Calu3 (cell line): ENCODE measurements at regions not wholly inside any gene's neighbourhood (a gene's known extent, or its start where the extent isn't known, plus 50 kb on each side); places are given as distances from the start of the nearest gene placed in this dataset.
"Not testable (repeated sequence)": the region's sequence is repeated elsewhere in the genome, so short reads cannot be mapped to it uniquely, and the experiment has no call there.

Experiments
- BruUV-seq: library from RNA; stranded (reverse); fragments of 400-500 nt; replicated peaks from 2 replicates; lab custom pipeline; 2021; lab: Mats Ljungman, UMichigan
- CTCF ChIA-PET: fragments of 300-600 bp; sonication (Branson Sonifier 250); formaldehyde crosslinking; loops from one replicate; lab custom pipeline; 2022; ENCODE audit warnings: antibody characterized with exemption; lab: Charles Lee
- DNase-seq: peaks from one replicate; pipeline ENCODE4 v3.0.0; 2022
- H3K27ac Mint-ChIP-seq: one replicate; pipeline ENCODE4 v1.8.0; 2022; ENCODE audit warnings: mixed read lengths; ENCODE audit not compliant: unreplicated experiment
- H3K27me3 Mint-ChIP-seq: one replicate; pipeline ENCODE4 v1.8.0; 2022; ENCODE audit warnings: mixed read lengths; ENCODE audit not compliant: unreplicated experiment
- H3K36me3 Mint-ChIP-seq: one replicate; pipeline ENCODE4 v1.8.0; 2022; ENCODE audit warnings: mild to moderate bottlenecking, moderate library complexity, mixed read lengths; ENCODE audit not compliant: insufficient read depth, unreplicated experiment
- H3K4me1 Mint-ChIP-seq: one replicate; pipeline ENCODE4 v1.8.0; 2022; ENCODE audit warnings: mild to moderate bottlenecking, low read depth, mixed read lengths; ENCODE audit not compliant: unreplicated experiment
- H3K4me3 Mint-ChIP-seq: one replicate; pipeline ENCODE4 v1.8.0; 2022; ENCODE audit warnings: mild to moderate bottlenecking, low read depth, moderate library complexity, mixed read lengths; ENCODE audit not compliant: unreplicated experiment
- H3K9me3 Mint-ChIP-seq: one replicate; pipeline ENCODE4 v1.8.0; 2022; ENCODE audit warnings: low read depth, mixed read lengths; ENCODE audit not compliant: unreplicated experiment
- CTCF ChIP-seq: fragments of 200-600 bp; IDR thresholded peaks from one replicate; pipeline ENCODE4 v1.8.0; 2022; ENCODE audit warnings: antibody characterized with exemption; ENCODE audit not compliant: unreplicated experiment
- intact Hi-C: fragments of 100-400 bp; cut with micrococcal nuclease; formaldehyde crosslinking; loops from one replicate; pipeline ENCODE4 v1.10.0; 2022; ENCODE audit not compliant: unreplicated experiment

- Mint-ChIP-seq H3K9me3 (peaks cover 9% of the 10 kb centered on the region), H3K4me1 (no peaks in the 10 kb centered on the region), H3K27ac (no peak overlapping the region), H3K4me3 (no peak overlapping the region), H3K36me3 (no peaks in the 10 kb centered on the region), H3K27me3 (no peaks in the 10 kb centered on the region)
- intact Hi-C loops, result no loop called here
- no TSS peak for BruUV-seq
- no peak for TF ChIP-seq CTCF
- CTCF ChIA-PET, result no interaction called here
- no peak for DNase-seq
Measured at GRCh38 chr2:62631160-62632085, 74.1 kb upstream of the EHBP1 start.

GRCh38 chr2:62630206-62630605 is 75.3 kb upstream of the EHBP1 start:
- intact Hi-C loops, H3K9me3 Mint-ChIP-seq, BruUV-seq, H3K36me3 Mint-ChIP-seq, H3K4me3 Mint-ChIP-seq, DNase-seq, H3K27me3 Mint-ChIP-seq, H3K4me1 Mint-ChIP-seq, CTCF ChIA-PET, H3K27ac Mint-ChIP-seq: not testable (repeated sequence)

- H3K36me3 Mint-ChIP-seq, intact Hi-C loops, H3K27ac Mint-ChIP-seq, H3K9me3 Mint-ChIP-seq, H3K4me1 Mint-ChIP-seq, H3K27me3 Mint-ChIP-seq, DNase-seq, BruUV-seq, H3K4me3 Mint-ChIP-seq, CTCF ChIA-PET: not testable (repeated sequence)
Measured at GRCh38 chr2:62629310-62629709, 76.2 kb upstream of the EHBP1 start.

GRCh38 chr2:62627667-62628066 is 77.8 kb upstream of the EHBP1 start:
- Mint-ChIP-seq H3K4me3 (no peak overlapping the region), H3K27ac (no peak overlapping the region), H3K9me3 (no peaks in the 10 kb centered on the region), H3K27me3 (no peaks in the 10 kb centered on the region), H3K4me1 (no peaks in the 10 kb centered on the region), H3K36me3 (no peaks in the 10 kb centered on the region)
- BruUV-seq, result no TSS peak
- DNase-seq, result no peak
- intact Hi-C loops, result no loop called here
- CTCF ChIA-PET, result no interaction called here
- TF ChIP-seq CTCF, result no peak

GRCh38 chr2:62624855-62625254 is 80.7 kb upstream of the EHBP1 start:
- CTCF ChIA-PET, result no interaction called here
- Mint-ChIP-seq H3K4me1 (no peaks in the 10 kb centered on the region), H3K4me3 (no peak overlapping the region), H3K9me3 (no peaks in the 10 kb centered on the region), H3K36me3 (no peaks in the 10 kb centered on the region), H3K27me3 (no peaks in the 10 kb centered on the region), H3K27ac (no peak overlapping the region)
- no peak for DNase-seq
- no peak for TF ChIP-seq CTCF
- intact Hi-C loops, result no loop called here
- BruUV-seq, result no TSS peak

GRCh38 chr2:62616486-62616885 is 89.0 kb upstream of the EHBP1 start:
- H3K4me3 Mint-ChIP-seq, H3K4me1 Mint-ChIP-seq, CTCF ChIA-PET, H3K36me3 Mint-ChIP-seq, H3K9me3 Mint-ChIP-seq, DNase-seq, BruUV-seq, H3K27ac Mint-ChIP-seq, H3K27me3 Mint-ChIP-seq: not testable (repeated sequence)
- intact Hi-C loops, result loop anchor here (2.0 kb wide), 1 partner anchor 46 kb away; no protein-coding TSS in a partner anchor
